Vagina (tissue), 2 donors: ENCODE measurements at regions not wholly inside any gene's neighbourhood (a gene's known extent, or its start where the extent isn't known, plus 50 kb on each side); places are given as distances from the start of the nearest gene placed in this dataset.

ENCODE experiments used
- DNase-seq, 2 donors: peaks; one replicate each; pipeline ENCODE4 v3.0.0-alpha.2; 2017; ENCODE audit errors: extremely low spot score in 2 of 2
- H3K27ac ChIP-seq: fragments of 200-600 bp; sonication (generic); one replicate; pipeline ENCODE4 v1.5.1; 2019
- H3K27me3 ChIP-seq: fragments of 200-600 bp; sonication (generic); one replicate; pipeline ENCODE4 v1.5.1; 2019
- H3K36me3 ChIP-seq, 2 donors: fragments of 200-600 bp; sonication (generic); one replicate each; pipeline ENCODE4 v1.5.1; 2017 to 2019
- H3K4me1 ChIP-seq: fragments of 200-600 bp; sonication (generic); one replicate; pipeline ENCODE4 v1.5.1; 2019
- H3K4me3 ChIP-seq, 2 donors: fragments of 200-600 bp; sonication (generic); 1 replicate in 1 of 2; 2 replicates in 1 of 2; pipeline ENCODE4 v1.5.1; 2016 to 2019
- H3K9me3 ChIP-seq: fragments of 200-600 bp; sonication (generic); one replicate; pipeline ENCODE4 v1.5.1; 2019
- POLR2A ChIP-seq, 2 donors: fragments of 450-650 bp; IDR thresholded peaks; one replicate each; pipeline ENCODE4 v1.6.1; 2017; ENCODE audit warnings: antibody characterized with exemption in 2 of 2, mild to moderate bottlenecking in 2 of 2, moderate library complexity in 2 of 2
- POLR2AphosphoS5 ChIP-seq, 2 donors: sonication (generic); formaldehyde crosslinking; IDR thresholded peaks; one replicate each; pipeline ENCODE4 v1.9.0; 2017; ENCODE audit warnings: antibody characterized with exemption in 2 of 2, mild to moderate bottlenecking in 2 of 2, low read depth in 1 of 2; ENCODE audit not compliant: insufficient read depth in 1 of 2
- intact Hi-C: fragments of 100-400 bp; cut with DNase I; formaldehyde crosslinking; loops from one replicate; pipeline ENCODE4 v1.15.1; 2023
- TF ChIP-seq, protein P1 (sequence below), 3 experiments: fragments of 450-650 bp in 2 of 3; fragments of 200-600 bp in 1 of 3; sonication (generic) in 1 of 3; IDR thresholded peaks; one replicate each; pipeline ENCODE4 v1.5.1; 2017 to 2019; ENCODE audit warnings: antibody characterized with exemption in 3 of 3, mild to moderate bottlenecking in 2 of 3, moderate library complexity in 2 of 3

GRCh38 chr13:80413611-80414010 lies 72.7 kb upstream of the SPRY2 start:
- intact Hi-C loops: no loop called here
- H3K27ac ChIP-seq: no peak overlapping the region
- no peaks in the 10 kb centered on the region for H3K27me3 ChIP-seq
- no peaks in the 10 kb centered on the region for H3K9me3 ChIP-seq
- TF ChIP-seq, protein P1, sequence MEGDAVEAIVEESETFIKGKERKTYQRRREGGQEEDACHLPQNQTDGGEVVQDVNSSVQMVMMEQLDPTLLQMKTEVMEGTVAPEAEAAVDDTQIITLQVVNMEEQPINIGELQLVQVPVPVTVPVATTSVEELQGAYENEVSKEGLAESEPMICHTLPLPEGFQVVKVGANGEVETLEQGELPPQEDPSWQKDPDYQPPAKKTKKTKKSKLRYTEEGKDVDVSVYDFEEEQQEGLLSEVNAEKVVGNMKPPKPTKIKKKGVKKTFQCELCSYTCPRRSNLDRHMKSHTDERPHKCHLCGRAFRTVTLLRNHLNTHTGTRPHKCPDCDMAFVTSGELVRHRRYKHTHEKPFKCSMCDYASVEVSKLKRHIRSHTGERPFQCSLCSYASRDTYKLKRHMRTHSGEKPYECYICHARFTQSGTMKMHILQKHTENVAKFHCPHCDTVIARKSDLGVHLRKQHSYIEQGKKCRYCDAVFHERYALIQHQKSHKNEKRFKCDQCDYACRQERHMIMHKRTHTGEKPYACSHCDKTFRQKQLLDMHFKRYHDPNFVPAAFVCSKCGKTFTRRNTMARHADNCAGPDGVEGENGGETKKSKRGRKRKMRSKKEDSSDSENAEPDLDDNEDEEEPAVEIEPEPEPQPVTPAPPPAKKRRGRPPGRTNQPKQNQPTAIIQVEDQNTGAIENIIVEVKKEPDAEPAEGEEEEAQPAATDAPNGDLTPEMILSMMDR (IDR thresholded peaks at IDR 0.05): no peak
- no peak for TF ChIP-seq POLR2AphosphoS5 (IDR thresholded peaks at IDR 0.05; ENCODE audit: insufficient read depth in 1 of 2, low read depth in 1 of 2)
- TF ChIP-seq POLR2A (IDR thresholded peaks at IDR 0.05): no peak
- H3K4me3 ChIP-seq: no peak overlapping the region
- H3K36me3 ChIP-seq: no peaks in the 10 kb centered on the region
- DNase-seq: no peak
- H3K4me1 ChIP-seq: no peaks in the 10 kb centered on the region

GRCh38 chr13:80408270-80408669 lies 67.3 kb upstream of the SPRY2 start:
- Histone ChIP-seq H3K4me3 (no peak overlapping the region), H3K36me3 (no peaks in the 10 kb centered on the region), H3K4me1 (no peaks in the 10 kb centered on the region), H3K27me3 (no peaks in the 10 kb centered on the region), H3K27ac (no peak overlapping the region), H3K9me3 (peaks cover 5% of the 10 kb centered on the region)
- DNase-seq: no peak
- TF ChIP-seq POLR2A (IDR thresholded peaks at IDR 0.05): no peak
- TF ChIP-seq, protein P1 (IDR thresholded peaks at IDR 0.05): no peak
- no peak for TF ChIP-seq POLR2AphosphoS5 (IDR thresholded peaks at IDR 0.05; ENCODE audit: insufficient read depth in 1 of 2, low read depth in 1 of 2)
- intact Hi-C loops: no loop called here

- H3K27me3 ChIP-seq: no peaks in the 10 kb centered on the region
- DNase-seq: no peak
- intact Hi-C loops: no loop called here
- TF ChIP-seq, protein P1 (IDR thresholded peaks at IDR 0.05): no peak
- TF ChIP-seq POLR2A (IDR thresholded peaks at IDR 0.05): no peak
- TF ChIP-seq POLR2AphosphoS5 (IDR thresholded peaks at IDR 0.05; ENCODE audit: insufficient read depth in 1 of 2, low read depth in 1 of 2): no peak
- H3K27ac ChIP-seq: no peak overlapping the region
- H3K4me1 ChIP-seq: no peaks in the 10 kb centered on the region
- H3K4me3 ChIP-seq: no peak overlapping the region
- H3K36me3 ChIP-seq: no peaks in the 10 kb centered on the region
- H3K9me3 ChIP-seq: peaks cover 5% of the 10 kb centered on the region
These were observed 60.0 kb upstream of the SPRY2 start for GRCh38 chr13:80400865-80401426.

- intact Hi-C loops: no loop called here
- Histone ChIP-seq H3K4me1 (no peaks in the 10 kb centered on the region), H3K36me3 (no peaks in the 10 kb centered on the region), H3K9me3 (peaks cover 4% of the 10 kb centered on the region), H3K27ac (no peak overlapping the region), H3K27me3 (no peaks in the 10 kb centered on the region), H3K4me3 (no peak overlapping the region)
- no peak for DNase-seq
- TF ChIP-seq POLR2A (IDR thresholded peaks at IDR 0.05): no peak
- TF ChIP-seq, protein P1 (IDR thresholded peaks at IDR 0.05): no peak
- no peak for TF ChIP-seq POLR2AphosphoS5 (IDR thresholded peaks at IDR 0.05; ENCODE audit: insufficient read depth in 1 of 2, low read depth in 1 of 2)
These were observed 59.4 kb upstream of the SPRY2 start for GRCh38 chr13:80400164-80400864.
